IMR-90 (cell line): ENCODE measurements at regions not wholly inside any gene's neighbourhood (a gene's known extent, or its start where the extent isn't known, plus 50 kb on each side); places are given as distances from the start of the nearest gene placed in this dataset.
A peak's percentile ranks its signal among the peaks of the same experiment; 100 is the strongest.

Source experiments
- ATAC-seq: fragments of 200-7000 bp; cut with Tn5 transposase; 2 replicates; pipeline ENCODE4 v1.9.1; 2020; ENCODE audit warnings: low read depth, mild to moderate bottlenecking, moderate library complexity
- BruUV-seq: library from RNA; stranded (reverse); fragments of 400-500 nt; replicated peaks from 2 replicates; lab custom pipeline; 2021; lab: Mats Ljungman, UMichigan
- CTCF ChIA-PET: fragments of 300-600 bp; formaldehyde crosslinking; extraction: SDS; loops from one replicate; lab custom pipeline; 2021; ENCODE audit warnings: antibody characterized with exemption; lab: Yijun Ruan, JAX
- POLR2A ChIA-PET: fragments of 300-600 bp; sonication (Branson Sonifier 250); formaldehyde crosslinking; loops from one replicate; lab custom pipeline; 2022; ENCODE audit warnings: antibody characterized with exemption; ENCODE audit not compliant: unreplicated experiment; lab: Charles Lee
- DNase-seq: peaks from one replicate; pipeline ENCODE4 v3.0.0; 2013
- H2AFZ ChIP-seq: replicated peaks from 2 replicates; pipeline ENCODE3; 2013; ENCODE audit warnings: low read length, mild to moderate bottlenecking; ENCODE audit not compliant: poor library complexity
- H2AK5ac ChIP-seq: 2 replicates; pipeline ENCODE4 v1.6.1; 2013; ENCODE audit warnings: low read depth, low read length, inconsistent platforms
- H2AK9ac ChIP-seq: replicated peaks from 2 replicates; pipeline ENCODE3; 2013; ENCODE audit warnings: mild to moderate bottlenecking, low read depth, low read length, moderate library complexity; ENCODE audit not compliant: poor library complexity
- H2BK120ac ChIP-seq: 2 replicates; pipeline ENCODE4 v1.6.1; 2013; ENCODE audit warnings: low read depth, low read length, inconsistent platforms
- H2BK15ac ChIP-seq: 3 replicates; pipeline ENCODE4 v1.6.1; 2013; ENCODE audit warnings: low read depth, low read length, inconsistent platforms
- H2BK20ac ChIP-seq: 2 replicates; pipeline ENCODE4 v1.6.1; 2013; ENCODE audit warnings: low read depth, mild to moderate bottlenecking, inconsistent platforms, low read length, moderate library complexity
- H2BK5ac ChIP-seq: 2 replicates; pipeline ENCODE4 v1.6.1; 2013; ENCODE audit warnings: mild to moderate bottlenecking, low read depth, low read length, inconsistent platforms; ENCODE audit not compliant: poor library complexity, severe bottlenecking
- H3K14ac ChIP-seq: replicated peaks from 2 replicates; pipeline ENCODE4 v1.6.1; 2013; ENCODE audit warnings: low read depth, low read length, inconsistent platforms
- H3K18ac ChIP-seq: 2 replicates; pipeline ENCODE4 v1.6.1; 2013; ENCODE audit warnings: low read depth, low read length, control low read depth
- H3K23ac ChIP-seq: 2 replicates; pipeline ENCODE4 v1.6.1; 2013; ENCODE audit warnings: low read depth, low read length, inconsistent platforms
- H3K27ac ChIP-seq: 2 replicates; pipeline ENCODE4 v1.5.1; 2013; ENCODE audit warnings: mild to moderate bottlenecking, control low read depth, low read length; ENCODE audit not compliant: insufficient read depth
- H3K27me3 ChIP-seq: 2 replicates; pipeline ENCODE4 v1.6.1; 2013; ENCODE audit warnings: low read length; ENCODE audit not compliant: control insufficient read depth, insufficient read depth
- H3K36me3 ChIP-seq: 2 replicates; pipeline ENCODE4 v1.6.1; 2013; ENCODE audit warnings: low read length, mixed read lengths; ENCODE audit not compliant: control insufficient read depth, insufficient read depth
- H3K4ac ChIP-seq: 2 replicates; pipeline ENCODE4 v1.6.1; 2013; ENCODE audit warnings: low read depth, low read length, inconsistent platforms
- H3K4me1 ChIP-seq: 2 replicates; pipeline ENCODE4 v1.6.1; 2013; ENCODE audit warnings: low read length, mixed read lengths; ENCODE audit not compliant: control insufficient read depth, insufficient read depth
- H3K4me2 ChIP-seq: 2 replicates; pipeline ENCODE4 v1.6.1; 2013; ENCODE audit warnings: low read depth, mild to moderate bottlenecking, control low read depth, low read length, moderate library complexity
- H3K4me3 ChIP-seq: 2 replicates; pipeline ENCODE4 v1.5.1; 2013; ENCODE audit warnings: low read depth, mild to moderate bottlenecking, control low read depth, low read length, moderate library complexity; ENCODE audit not compliant: insufficient read depth
- H3K56ac ChIP-seq: 2 replicates; pipeline ENCODE4 v1.6.1; 2013; ENCODE audit warnings: low read length, inconsistent platforms; ENCODE audit not compliant: insufficient read depth; ENCODE audit errors: extremely low read depth
- H3K79me1 ChIP-seq, 2 experiments: 2 replicates each; pipeline ENCODE4 v1.6.1; 2013; ENCODE audit warnings: low read length in 2 of 2, inconsistent platforms in 1 of 2, low read depth in 1 of 2
- H3K9ac ChIP-seq: 2 replicates; pipeline ENCODE4 v1.6.1; 2013; ENCODE audit warnings: low read depth, low read length, control low read depth
- H3K9me1 ChIP-seq: 2 replicates; pipeline ENCODE4 v1.6.1; 2013; ENCODE audit warnings: low read length, inconsistent platforms; ENCODE audit not compliant: insufficient read depth
- H3K9me3 ChIP-seq: 2 replicates; pipeline ENCODE4 v1.6.1; 2013; ENCODE audit warnings: low read length; ENCODE audit not compliant: control insufficient read depth, insufficient read depth
- H4K20me1 ChIP-seq: 2 replicates; pipeline ENCODE4 v1.6.1; 2013; ENCODE audit warnings: low read length, inconsistent platforms; ENCODE audit not compliant: insufficient read depth
- H4K5ac ChIP-seq: 2 replicates; pipeline ENCODE4 v1.6.1; 2013; ENCODE audit warnings: mild to moderate bottlenecking, low read depth, low read length, control low read depth
- H4K8ac ChIP-seq, 2 experiments: 2 replicates each; pipeline ENCODE4 v1.6.1; 2013; ENCODE audit warnings: low read depth in 2 of 2, low read length in 2 of 2, control low read depth in 1 of 2, inconsistent platforms in 1 of 2
- H4K91ac ChIP-seq: 2 replicates; pipeline ENCODE4 v1.6.1; 2013; ENCODE audit warnings: low read depth, low read length, inconsistent platforms; ENCODE audit not compliant: insufficient read depth
- BHLHE40 ChIP-seq: fragments of 150-350 bp; IDR thresholded peaks from 2 replicates; pipeline ENCODE4 v1.6.1; 2016; ENCODE audit warnings: mild to moderate bottlenecking, low read depth, low read length
- CEBPB ChIP-seq: IDR thresholded peaks from 2 replicates; pipeline ENCODE4 v1.6.1; 2012; ENCODE audit warnings: low read depth, low read length, improper control_type of control experiment
- CHD1 ChIP-seq: IDR thresholded peaks from 2 replicates; pipeline ENCODE4 v1.6.1; 2012; ENCODE audit warnings: low read depth, low read length, improper control_type of control experiment
- FOS ChIP-seq: fragments of 150-350 bp; IDR thresholded peaks from 2 replicates; pipeline ENCODE4 v1.6.1; 2016; ENCODE audit warnings: low read depth, low read length
- MAFK ChIP-seq: IDR thresholded peaks from 2 replicates; pipeline ENCODE4 v1.6.1; 2012; ENCODE audit warnings: low read depth, low read length, improper control_type of control experiment
- MAZ ChIP-seq: IDR thresholded peaks from 2 replicates; pipeline ENCODE4 v1.6.1; 2012; ENCODE audit warnings: low read depth, mild to moderate bottlenecking, low read length, improper control_type of control experiment, moderate library complexity, borderline replicate concordance
- MXI1 ChIP-seq: IDR thresholded peaks from 2 replicates; pipeline ENCODE4 v1.6.1; 2012; ENCODE audit warnings: low read depth, mild to moderate bottlenecking, low read length, moderate library complexity, borderline replicate concordance
- NFE2L2 ChIP-seq: fragments of 150-350 bp; IDR thresholded peaks from 2 replicates; pipeline ENCODE4 v1.6.1; 2016; ENCODE audit warnings: low read depth, mild to moderate bottlenecking, low read length
- POLR2A ChIP-seq: IDR thresholded peaks from 2 replicates; pipeline ENCODE4 v1.6.1; 2012; ENCODE audit warnings: mild to moderate bottlenecking, low read depth, low read length
- RAD21 ChIP-seq: IDR thresholded peaks from 2 replicates; pipeline ENCODE4 v1.6.1; 2012; ENCODE audit warnings: low read length, improper control_type of control experiment
- RCOR1 ChIP-seq: IDR thresholded peaks from 2 replicates; pipeline ENCODE4 v1.6.1; 2012; ENCODE audit warnings: mild to moderate bottlenecking, low read length, improper control_type of control experiment; ENCODE audit not compliant: insufficient replicate concordance
- RFX5 ChIP-seq: IDR thresholded peaks from 2 replicates; pipeline ENCODE4 v1.8.0; 2012; ENCODE audit warnings: low read depth, mild to moderate bottlenecking, low read length, moderate library complexity
- SMC3 ChIP-seq: fragments of 150-350 bp; IDR thresholded peaks from 2 replicates; pipeline ENCODE4 v1.6.1; 2016; ENCODE audit warnings: low read depth, mild to moderate bottlenecking, antibody characterized with exemption, low read length, moderate library complexity
- USF2 ChIP-seq: fragments of 150-350 bp; IDR thresholded peaks from 2 replicates; pipeline ENCODE4 v1.6.1; 2017; ENCODE audit warnings: mild to moderate bottlenecking, antibody characterized with exemption, low read length, low read depth
- WGBS, 2 experiments: methylation state at CpG; one replicate each; pipeline versions ENCODE4 v1.1.5 to v1.1.7; 2013; ENCODE audit warnings: missing lambda C conversion rate in 2 of 2; ENCODE audit not compliant: insufficient read length in 1 of 2; ENCODE audit errors: extremely low coverage in 2 of 2; 5-methylcytosine and 5-hydroxymethylcytosine counted together
- dilution Hi-C: fragments of 300-500 bp; cut with HindIII; formaldehyde crosslinking; loops from one replicate; pipeline ENCODE4 v1.14.3; 2018; ENCODE audit warnings: low sequenced_read_pairs; ENCODE audit not compliant: unreplicated experiment
- in situ Hi-C: fragments of 300-500 bp; cut with MboI; formaldehyde crosslinking; loops from 3 replicates; pipeline ENCODE4 v1.14.3; 2019; ENCODE audit warnings: low sequenced_read_pairs, inconsistent platforms, mixed read lengths
- intact Hi-C: fragments of 100-400 bp; cut with micrococcal nuclease; formaldehyde crosslinking; loops from 2 replicates; pipeline ENCODE4 v1.10.0; 2022
- TF ChIP-seq, protein P1 (sequence below): conservative IDR thresholded peaks from 2 replicates; pipeline ENCODE4 v1.5.1; 2012; ENCODE audit warnings: mild to moderate bottlenecking, low read depth, low read length, improper control_type of control experiment
- TF ChIP-seq, protein P2 (sequence below): fragments of 150-350 bp; IDR thresholded peaks from 2 replicates; pipeline ENCODE4 v1.6.1; 2016; ENCODE audit warnings: low read depth, mild to moderate bottlenecking, low read length, moderate library complexity, borderline replicate concordance

DNA sequence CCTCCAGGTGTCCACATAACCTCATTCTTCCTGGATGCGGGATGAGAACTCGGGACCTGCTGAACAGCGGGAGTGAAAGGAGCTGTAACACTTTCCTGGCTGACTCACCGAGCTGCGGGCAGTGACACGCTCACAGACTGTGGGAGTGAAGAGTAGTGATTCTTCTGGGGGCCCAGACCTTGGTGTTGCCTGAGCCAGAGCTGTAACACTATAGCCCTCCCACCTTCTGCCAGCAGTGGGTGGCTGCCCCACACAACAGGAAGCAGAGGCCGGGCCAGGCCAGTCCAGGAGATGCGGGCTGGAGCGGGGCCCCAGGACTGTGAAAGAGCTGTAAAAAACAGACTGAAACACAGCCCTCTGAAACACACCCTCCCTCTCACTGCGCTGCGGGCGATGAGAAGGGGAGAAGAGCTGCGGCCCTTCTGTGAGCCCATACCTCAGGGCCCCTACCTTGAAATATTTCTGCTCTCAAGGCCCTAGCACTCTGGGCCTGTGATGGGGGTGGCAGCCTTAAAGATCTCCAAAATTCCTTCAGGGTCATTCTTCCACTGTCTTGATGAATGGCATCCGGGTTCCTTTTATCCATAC is 464.0 kb upstream of the CCDC54 start:
- no peak overlapping the region for H4K8ac ChIP-seq
- peak overlapping the region; percentile 55 for H2AK9ac ChIP-seq
- H3K4me3 ChIP-seq, result no peak overlapping the region
- ChIA-PET POLR2A (no interaction called here), CTCF (interaction anchor here (0.5 kb wide), 1 partner anchor 204 kb away, joined by 5 read pairs; no protein-coding TSS in a partner anchor)
- no peaks in the 10 kb centered on the region for H4K20me1 ChIP-seq
- intact Hi-C loops (no loop called here), in situ Hi-C loops (no loop called here), dilution Hi-C loops (no loop called here)
- H2AK5ac ChIP-seq, result no peak overlapping the region
- H3K4ac ChIP-seq, result no peak overlapping the region
- H3K79me1 ChIP-seq, result no peaks in the 10 kb centered on the region
- H2AFZ ChIP-seq, result peak overlapping the region; percentile 68
- no peak overlapping the region for H3K14ac ChIP-seq
- DNase-seq (peak; percentile 12), ATAC-seq (no peak)
- H3K9ac ChIP-seq, result no peak overlapping the region
- H3K9me3 ChIP-seq, result no peaks in the 10 kb centered on the region
- no peaks in the 10 kb centered on the region for H3K4me1 ChIP-seq
- no TSS peak for BruUV-seq
- H3K56ac ChIP-seq, result no peak overlapping the region
- TF ChIP-seq, protein P1, sequence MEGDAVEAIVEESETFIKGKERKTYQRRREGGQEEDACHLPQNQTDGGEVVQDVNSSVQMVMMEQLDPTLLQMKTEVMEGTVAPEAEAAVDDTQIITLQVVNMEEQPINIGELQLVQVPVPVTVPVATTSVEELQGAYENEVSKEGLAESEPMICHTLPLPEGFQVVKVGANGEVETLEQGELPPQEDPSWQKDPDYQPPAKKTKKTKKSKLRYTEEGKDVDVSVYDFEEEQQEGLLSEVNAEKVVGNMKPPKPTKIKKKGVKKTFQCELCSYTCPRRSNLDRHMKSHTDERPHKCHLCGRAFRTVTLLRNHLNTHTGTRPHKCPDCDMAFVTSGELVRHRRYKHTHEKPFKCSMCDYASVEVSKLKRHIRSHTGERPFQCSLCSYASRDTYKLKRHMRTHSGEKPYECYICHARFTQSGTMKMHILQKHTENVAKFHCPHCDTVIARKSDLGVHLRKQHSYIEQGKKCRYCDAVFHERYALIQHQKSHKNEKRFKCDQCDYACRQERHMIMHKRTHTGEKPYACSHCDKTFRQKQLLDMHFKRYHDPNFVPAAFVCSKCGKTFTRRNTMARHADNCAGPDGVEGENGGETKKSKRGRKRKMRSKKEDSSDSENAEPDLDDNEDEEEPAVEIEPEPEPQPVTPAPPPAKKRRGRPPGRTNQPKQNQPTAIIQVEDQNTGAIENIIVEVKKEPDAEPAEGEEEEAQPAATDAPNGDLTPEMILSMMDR, result no peak
- TF ChIP-seq USF2, result no peak
- no peak for TF ChIP-seq SMC3
- no peak for TF ChIP-seq NFE2L2
- TF ChIP-seq RFX5, result no peak
- TF ChIP-seq RCOR1, result no peak
- no peak for TF ChIP-seq CEBPB
- no peak for TF ChIP-seq MAFK
- TF ChIP-seq MXI1, result no peak
- TF ChIP-seq BHLHE40, result no peak
- TF ChIP-seq, protein P2, sequence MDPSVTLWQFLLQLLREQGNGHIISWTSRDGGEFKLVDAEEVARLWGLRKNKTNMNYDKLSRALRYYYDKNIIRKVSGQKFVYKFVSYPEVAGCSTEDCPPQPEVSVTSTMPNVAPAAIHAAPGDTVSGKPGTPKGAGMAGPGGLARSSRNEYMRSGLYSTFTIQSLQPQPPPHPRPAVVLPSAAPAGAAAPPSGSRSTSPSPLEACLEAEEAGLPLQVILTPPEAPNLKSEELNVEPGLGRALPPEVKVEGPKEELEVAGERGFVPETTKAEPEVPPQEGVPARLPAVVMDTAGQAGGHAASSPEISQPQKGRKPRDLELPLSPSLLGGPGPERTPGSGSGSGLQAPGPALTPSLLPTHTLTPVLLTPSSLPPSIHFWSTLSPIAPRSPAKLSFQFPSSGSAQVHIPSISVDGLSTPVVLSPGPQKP, result no peak
- TF ChIP-seq MAZ, result no peak
- no peak for TF ChIP-seq CHD1
- no peak for TF ChIP-seq RAD21
- no peak for TF ChIP-seq FOS
- TF ChIP-seq POLR2A, result no peak
- no peak overlapping the region for H4K5ac ChIP-seq
- no peaks in the 10 kb centered on the region for H3K27me3 ChIP-seq
- H3K18ac ChIP-seq, result no peak overlapping the region
- H3K23ac ChIP-seq, result no peak overlapping the region
- no peaks in the 10 kb centered on the region for H3K9me1 ChIP-seq
- H2BK20ac ChIP-seq, result no peak overlapping the region
- no peak overlapping the region for H2BK15ac ChIP-seq
- no peak overlapping the region for H3K4me2 ChIP-seq
- no peaks in the 10 kb centered on the region for H3K36me3 ChIP-seq
- no peak overlapping the region for H3K27ac ChIP-seq
- no peak overlapping the region for H2BK120ac ChIP-seq
- no peak overlapping the region for H4K91ac ChIP-seq
- no peak overlapping the region for H2BK5ac ChIP-seq
- WGBS, 2 experiments, result 20% methylated on average over 1 of the region's 14 CpGs; no CpG with 5 or more reads in 1 of the 2 experiments
